ENCODE measurements at regions not wholly inside any gene's neighbourhood (a gene's known extent, or its start where the extent isn't known, plus 50 kb on each side); places are given as distances from the start of the nearest gene placed in this dataset.

- Mint-ChIP-seq H3K27me3 (ENCODE audit: insufficient read depth, unreplicated experiment) (peaks cover 7% of the 10 kb centered on the region), H3K4me3 (ENCODE audit: unreplicated experiment) (no peak overlapping the region), H3K9me3 (ENCODE audit: unreplicated experiment) (no peaks in the 10 kb centered on the region), H3K36me3 (ENCODE audit: insufficient read depth, unreplicated experiment) (no peaks in the 10 kb centered on the region), H3K27ac (ENCODE audit: unreplicated experiment) (no peak overlapping the region), H3K4me1 (ENCODE audit: low read depth, unreplicated experiment) (no peaks in the 10 kb centered on the region)
- no peak for DNase-seq
- POLR2A ChIA-PET: no interaction called here
- no TSS peak for BruUV-seq (replicated peaks)
- Histone ChIP-seq H3K4me1 (no peaks in the 10 kb centered on the region), H3K4me3 (ENCODE audit: low read depth, low read length) (no peak overlapping the region), H3K36me3 (ENCODE audit: control insufficient read depth, insufficient read depth, low read length) (no peaks in the 10 kb centered on the region), H3K27me3 (replicated peaks; ENCODE audit: control insufficient read depth, insufficient read depth, low read length) (no peaks in the 10 kb centered on the region), H3K9me3 (no peaks in the 10 kb centered on the region)
- intact Hi-C loops (cut with micrococcal nuclease; ENCODE audit: unreplicated experiment): no loop called here
- no peak for TF ChIP-seq CTCF (IDR thresholded peaks at IDR 0.05; ENCODE audit: insufficient read depth in 1 of 2, low read depth in 1 of 2, low read length in 1 of 2, severe bottlenecking in 1 of 2, unreplicated experiment in 1 of 2)
- CTCF ChIA-PET: no interaction called here
These were observed 215.0 kb downstream of the THBS2 start for GRCh38 chr6:169038691-169039090.

GRCh38 chr6:169035385-169036240 lies 218.0 kb downstream of the THBS2 start:
- no peaks in the 10 kb centered on the region for H3K9me3 Mint-ChIP-seq (ENCODE audit: unreplicated experiment)
- no peak overlapping the region for H3K4me3 Mint-ChIP-seq (ENCODE audit: unreplicated experiment)
- no peaks in the 10 kb centered on the region for H3K36me3 Mint-ChIP-seq (ENCODE audit: insufficient read depth, unreplicated experiment)
- H3K27me3 ChIP-seq (replicated peaks; ENCODE audit: control insufficient read depth, insufficient read depth, low read length): no peaks in the 10 kb centered on the region
- no peak for DNase-seq
- H3K4me1 Mint-ChIP-seq (ENCODE audit: low read depth, unreplicated experiment): no peaks in the 10 kb centered on the region
- no peak overlapping the region for H3K4me3 ChIP-seq (ENCODE audit: low read depth, low read length)
- H3K27me3 Mint-ChIP-seq (ENCODE audit: insufficient read depth, unreplicated experiment): peaks cover 8% of the 10 kb centered on the region
- BruUV-seq (replicated peaks): no TSS peak
- POLR2A ChIA-PET: no interaction called here
- H3K36me3 ChIP-seq (ENCODE audit: control insufficient read depth, insufficient read depth, low read length): no peaks in the 10 kb centered on the region
- no peak for TF ChIP-seq CTCF (IDR thresholded peaks at IDR 0.05; ENCODE audit: insufficient read depth in 1 of 2, low read depth in 1 of 2, low read length in 1 of 2, severe bottlenecking in 1 of 2, unreplicated experiment in 1 of 2)
- no peaks in the 10 kb centered on the region for H3K4me1 ChIP-seq
- H3K9me3 ChIP-seq: no peaks in the 10 kb centered on the region
- H3K27ac Mint-ChIP-seq (ENCODE audit: unreplicated experiment): no peak overlapping the region
- CTCF ChIA-PET: no interaction called here
- intact Hi-C loops (cut with micrococcal nuclease; ENCODE audit: unreplicated experiment): no loop called here

- no TSS peak for BruUV-seq (replicated peaks)
- no peak overlapping the region for H3K4me3 Mint-ChIP-seq (ENCODE audit: unreplicated experiment)
- no peaks in the 10 kb centered on the region for H3K9me3 ChIP-seq
- no peaks in the 10 kb centered on the region for H3K4me1 ChIP-seq
- CTCF ChIA-PET: no interaction called here
- TF ChIP-seq CTCF (IDR thresholded peaks at IDR 0.05; ENCODE audit: insufficient read depth in 1 of 2, low read depth in 1 of 2, low read length in 1 of 2, severe bottlenecking in 1 of 2, unreplicated experiment in 1 of 2): no peak
- intact Hi-C loops (cut with micrococcal nuclease; ENCODE audit: unreplicated experiment): no loop called here
- H3K9me3 Mint-ChIP-seq (ENCODE audit: unreplicated experiment): no peaks in the 10 kb centered on the region
- H3K36me3 Mint-ChIP-seq (ENCODE audit: insufficient read depth, unreplicated experiment): no peaks in the 10 kb centered on the region
- no peaks in the 10 kb centered on the region for H3K27me3 ChIP-seq (replicated peaks; ENCODE audit: control insufficient read depth, insufficient read depth, low read length)
- POLR2A ChIA-PET: no interaction called here
- no peaks in the 10 kb centered on the region for H3K36me3 ChIP-seq (ENCODE audit: control insufficient read depth, insufficient read depth, low read length)
- no peak overlapping the region for H3K27ac Mint-ChIP-seq (ENCODE audit: unreplicated experiment)
- H3K4me1 Mint-ChIP-seq (ENCODE audit: low read depth, unreplicated experiment): no peaks in the 10 kb centered on the region
- H3K27me3 Mint-ChIP-seq (ENCODE audit: insufficient read depth, unreplicated experiment): peaks cover 9% of the 10 kb centered on the region
- no peak overlapping the region for H3K4me3 ChIP-seq (ENCODE audit: low read depth, low read length)
- DNase-seq: no peak
These were observed 219.0 kb downstream of the THBS2 start for GRCh38 chr6:169034516-169035167.
